ENCODE measurements at regions not wholly inside any gene's neighbourhood (a gene's known extent, or its start where the extent isn't known, plus 50 kb on each side); places are given as distances from the start of the nearest gene placed in this dataset.

DNA sequence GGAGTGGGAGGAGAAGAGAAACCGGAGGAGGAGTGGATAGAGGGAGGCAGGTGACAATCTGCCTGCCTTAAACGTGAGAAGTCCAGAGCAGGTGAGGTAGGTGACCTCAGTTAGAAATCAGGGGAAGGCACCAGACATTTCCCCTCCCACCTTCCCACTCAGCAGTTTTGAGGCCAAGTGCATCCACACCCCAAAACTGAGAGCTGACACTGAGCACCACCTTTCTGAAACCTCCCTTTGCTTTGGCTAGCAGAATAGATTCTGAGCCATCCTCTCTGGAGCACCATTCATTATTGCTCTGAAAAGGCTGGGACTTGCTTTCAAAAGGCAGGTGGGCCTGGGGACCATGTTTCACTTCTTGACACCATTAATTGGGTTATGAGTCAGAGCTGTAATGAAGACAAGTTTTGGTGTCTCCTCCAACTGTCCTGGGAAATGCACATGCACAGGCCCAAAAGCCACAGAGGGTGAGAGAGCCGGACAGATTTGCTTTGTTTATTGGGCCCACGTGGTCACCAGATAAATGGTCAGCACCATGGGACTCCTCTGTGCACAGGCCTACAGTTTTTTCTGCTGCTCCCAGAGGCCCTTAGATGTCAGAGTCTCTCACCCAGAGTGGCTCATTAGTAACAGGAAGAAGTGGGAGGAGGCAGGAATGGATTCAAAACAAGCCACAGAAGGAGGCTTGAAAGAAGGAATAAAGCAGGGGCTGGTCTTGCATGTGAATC is 314.7 kb downstream of the TLE1 start:
- no TSS peak for BruUV-seq (replicated peaks)
- H3K36me3 Mint-ChIP-seq (ENCODE audit: insufficient read depth, unreplicated experiment): no peaks in the 10 kb centered on the region
- H3K4me1 Mint-ChIP-seq (ENCODE audit: insufficient read depth, unreplicated experiment): no peaks in the 10 kb centered on the region
- ChIA-PET POLR2A (no interaction called here), CTCF (interaction anchor here (0.7 kb wide), 1 partner anchor 688 kb away, joined by 4 read pairs; no protein-coding TSS in a partner anchor)
- H3K27me3 Mint-ChIP-seq (ENCODE audit: insufficient read depth, unreplicated experiment): no peaks in the 10 kb centered on the region
- TF ChIP-seq CTCF (IDR thresholded peaks at IDR 0.05; ENCODE audit: unreplicated experiment): no peak
- intact Hi-C loops (cut with micrococcal nuclease): no loop called here
- DNase-seq (ENCODE audit: unreplicated experiment): no peak
- H3K9me3 Mint-ChIP-seq (ENCODE audit: unreplicated experiment): no peaks in the 10 kb centered on the region
- H3K4me3 Mint-ChIP-seq (ENCODE audit: unreplicated experiment): no peak overlapping the region
- H3K27ac Mint-ChIP-seq (ENCODE audit: low read depth, unreplicated experiment): no peak overlapping the region

DNA sequence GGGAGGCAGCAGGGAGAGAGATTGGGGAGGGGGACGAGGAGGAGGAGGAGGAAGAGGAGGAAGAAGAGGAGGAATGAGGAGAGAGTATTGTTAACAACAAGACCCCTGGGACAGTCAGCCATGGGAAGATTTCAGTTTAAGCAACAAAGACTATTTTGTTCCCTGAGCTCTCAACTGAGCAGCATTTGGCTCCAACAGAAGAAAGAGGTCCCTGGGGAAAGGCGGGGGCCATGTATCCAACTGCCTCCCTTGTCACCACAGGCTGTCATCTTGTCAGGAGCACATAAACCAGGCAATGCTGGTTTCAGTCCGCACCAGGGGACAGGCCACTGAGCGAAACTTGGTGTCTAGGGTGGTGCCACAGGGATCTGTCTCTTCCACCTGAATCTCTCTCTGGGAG is 316.1 kb downstream of the TLE1 start:
- BruUV-seq (replicated peaks): no TSS peak
- CTCF ChIA-PET: no interaction called here
- no peak overlapping the region for H3K4me3 Mint-ChIP-seq (ENCODE audit: unreplicated experiment)
- H3K27me3 Mint-ChIP-seq (ENCODE audit: insufficient read depth, unreplicated experiment): no peaks in the 10 kb centered on the region
- H3K27ac Mint-ChIP-seq (ENCODE audit: low read depth, unreplicated experiment): no peak overlapping the region
- no peak for TF ChIP-seq CTCF (IDR thresholded peaks at IDR 0.05; ENCODE audit: unreplicated experiment)
- DNase-seq (ENCODE audit: unreplicated experiment): no peak
- H3K36me3 Mint-ChIP-seq (ENCODE audit: insufficient read depth, unreplicated experiment): no peaks in the 10 kb centered on the region
- intact Hi-C loops (cut with micrococcal nuclease): no loop called here
- H3K4me1 Mint-ChIP-seq (ENCODE audit: insufficient read depth, unreplicated experiment): no peaks in the 10 kb centered on the region
- H3K9me3 Mint-ChIP-seq (ENCODE audit: unreplicated experiment): no peaks in the 10 kb centered on the region
- POLR2A ChIA-PET: no interaction called here

DNA sequence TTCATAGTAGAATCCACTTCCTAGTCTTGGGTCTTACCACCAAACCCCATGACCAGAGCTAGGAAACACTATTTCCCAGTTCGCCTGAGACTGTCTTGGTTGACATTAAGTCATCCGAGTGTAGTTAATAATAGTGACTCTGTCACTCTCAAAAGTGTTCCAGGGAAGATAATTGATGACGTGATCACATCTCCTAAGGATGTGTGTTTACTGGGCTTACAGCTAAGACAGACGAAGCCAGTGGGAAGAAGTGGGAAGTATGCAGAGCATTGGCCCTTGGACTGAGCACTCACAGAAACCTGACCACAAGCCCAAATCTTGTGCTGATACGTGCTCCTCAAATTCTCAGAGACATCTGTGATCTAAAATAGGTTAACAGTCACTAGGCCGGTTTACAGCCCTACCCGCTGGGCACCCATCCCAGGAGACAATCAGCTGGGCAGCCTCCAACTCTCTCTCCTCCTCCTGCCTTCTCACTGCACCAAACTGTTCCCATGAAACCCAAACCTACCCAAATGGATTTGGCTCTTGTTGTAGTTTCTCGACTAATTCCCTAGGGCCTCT is 316.6 kb downstream of the TLE1 start:
- TF ChIP-seq CTCF (IDR thresholded peaks at IDR 0.05; ENCODE audit: unreplicated experiment): no peak
- Mint-ChIP-seq H3K27me3 (ENCODE audit: insufficient read depth, unreplicated experiment) (no peaks in the 10 kb centered on the region), H3K4me3 (ENCODE audit: unreplicated experiment) (no peak overlapping the region), H3K9me3 (ENCODE audit: unreplicated experiment) (no peaks in the 10 kb centered on the region), H3K36me3 (ENCODE audit: insufficient read depth, unreplicated experiment) (no peaks in the 10 kb centered on the region), H3K27ac (ENCODE audit: low read depth, unreplicated experiment) (no peak overlapping the region), H3K4me1 (ENCODE audit: insufficient read depth, unreplicated experiment) (no peaks in the 10 kb centered on the region)
- intact Hi-C loops (cut with micrococcal nuclease): no loop called here
- CTCF ChIA-PET: no interaction called here
- DNase-seq (ENCODE audit: unreplicated experiment): no peak
- no TSS peak for BruUV-seq (replicated peaks)
- POLR2A ChIA-PET: no interaction called here

DNA sequence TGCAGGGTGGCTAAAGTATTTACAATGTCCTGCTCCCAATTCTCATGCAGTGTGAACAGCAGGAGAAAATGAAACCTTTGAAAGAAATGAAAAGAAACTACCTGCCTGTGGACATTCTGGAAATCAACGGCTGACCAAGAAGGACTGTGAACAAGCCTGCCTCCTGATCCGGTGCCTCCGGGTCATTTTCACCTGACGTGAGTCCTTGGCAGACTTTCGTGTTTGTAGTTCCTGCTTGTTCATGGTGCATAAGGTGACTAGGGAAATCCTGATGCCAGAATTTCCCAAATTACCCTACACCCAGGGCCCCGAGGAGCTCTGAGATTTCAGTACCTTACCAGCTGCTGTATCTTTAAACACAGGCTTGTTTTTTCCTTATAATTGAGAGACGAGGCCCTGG is 317.5 kb downstream of the TLE1 start:
- CTCF ChIA-PET: no interaction called here
- no TSS peak for BruUV-seq (replicated peaks)
- Mint-ChIP-seq H3K27me3 (ENCODE audit: insufficient read depth, unreplicated experiment) (no peaks in the 10 kb centered on the region), H3K27ac (ENCODE audit: low read depth, unreplicated experiment) (no peak overlapping the region), H3K36me3 (ENCODE audit: insufficient read depth, unreplicated experiment) (no peaks in the 10 kb centered on the region), H3K4me3 (ENCODE audit: unreplicated experiment) (no peak overlapping the region), H3K4me1 (ENCODE audit: insufficient read depth, unreplicated experiment) (no peaks in the 10 kb centered on the region), H3K9me3 (ENCODE audit: unreplicated experiment) (no peaks in the 10 kb centered on the region)
- TF ChIP-seq CTCF (IDR thresholded peaks at IDR 0.05; ENCODE audit: unreplicated experiment): no peak
- intact Hi-C loops (cut with micrococcal nuclease): no loop called here
- POLR2A ChIA-PET: no interaction called here
- no peak for DNase-seq (ENCODE audit: unreplicated experiment)

Data from MCF 10A (cell line).